Left lung (tissue), 4 donors: ENCODE measurements at regions not wholly inside any gene's neighbourhood (a gene's known extent, or its start where the extent isn't known, plus 50 kb on each side); places are given as distances from the start of the nearest gene placed in this dataset.
"Not testable (repeated sequence)": the region's sequence is repeated elsewhere in the genome, so short reads cannot be mapped to it uniquely, and the experiment has no call there.

Experiments
- ATAC-seq: fragments of 200-7000 bp; cut with Tn5 transposase; one replicate; pipeline ENCODE4 v1.9.1; 2020; ENCODE audit warnings: moderate library complexity
- DNase-seq, 4 donors: peaks; one replicate each; pipeline ENCODE4 v3.0.0-alpha.2; 2013 to 2020
- H3K27ac ChIP-seq, 2 donors: fragments of 200-600 bp; sonication (generic) in 1 of 2; one replicate each; pipeline versions ENCODE4 v1.5.0 to v1.8.0; 2020 to 2021
- H3K27me3 ChIP-seq, 2 donors: fragments of 200-600 bp; sonication (generic) in 1 of 2; one replicate each; pipeline versions ENCODE4 v1.5.0 to v1.8.0; 2020 to 2021
- H3K36me3 ChIP-seq, 2 donors: fragments of 200-600 bp; sonication (generic) in 1 of 2; one replicate each; pipeline versions ENCODE4 v1.5.0 to v1.8.0; 2020 to 2021
- H3K4me1 ChIP-seq, 2 donors: fragments of 200-600 bp; one replicate each; pipeline ENCODE4 v1.8.0; 2021
- H3K4me3 ChIP-seq, 2 donors: fragments of 200-600 bp; sonication (generic) in 1 of 2; one replicate each; pipeline versions ENCODE4 v1.5.0 to v1.8.0; 2020 to 2021; ENCODE audit warnings: mild to moderate bottlenecking in 1 of 2
- H3K9me3 ChIP-seq, 2 donors: fragments of 200-600 bp; sonication (generic) in 1 of 2; one replicate each; pipeline versions ENCODE4 v1.5.0 to v1.8.0; 2020 to 2021
- CTCF ChIP-seq, 2 donors: fragments of 200-600 bp; sonication (generic) in 1 of 2; IDR thresholded peaks; one replicate each; pipeline versions ENCODE4 v1.5.0 to v1.8.0; 2021; ENCODE audit warnings: antibody characterized with exemption in 2 of 2
- intact Hi-C, 2 donors: fragments of 100-400 bp; cut with DNase I; formaldehyde crosslinking; loops; one replicate each; pipeline versions ENCODE4 v1.11.2 to v1.14.2; 2022
- donor health status: DM: no; HTN: yes; CAD: no.
- donor health status: DM: no; HTN: no; CAD: no.

GRCh38 chr9:65435464-65435863 is 150.5 kb upstream of the FOXD4L5 start:
- Histone ChIP-seq H3K9me3 (peaks cover 0 to 32% of the 10 kb centered on the region in 2 donors), H3K4me1 (no peaks in the 10 kb centered on the region), H3K27ac (no peak overlapping the region), H3K27me3 (no peaks in the 10 kb centered on the region), H3K36me3 (no peaks in the 10 kb centered on the region), H3K4me3 (no peak overlapping the region)
- ATAC-seq (no peak), DNase-seq (no peak)
- intact Hi-C loops: no loop called here
- no peak for TF ChIP-seq CTCF (IDR thresholded peaks at IDR 0.05)

GRCh38 chr9:65432722-65433323 is 147.8 kb upstream of the FOXD4L5 start:
- Histone ChIP-seq H3K9me3 (peaks cover 0 to 51% of the 10 kb centered on the region in 2 donors), H3K4me1 (no peaks in the 10 kb centered on the region), H3K36me3 (no peaks in the 10 kb centered on the region), H3K27ac (no peak overlapping the region), H3K27me3 (no peaks in the 10 kb centered on the region), H3K4me3 (no peak overlapping the region)
- intact Hi-C loops: no loop called here
- no peak for DNase-seq
- TF ChIP-seq CTCF (IDR thresholded peaks at IDR 0.05): no peak
- ATAC-seq: no peak

- no peaks in the 10 kb centered on the region for H3K36me3 ChIP-seq
- no peak for TF ChIP-seq CTCF (IDR thresholded peaks at IDR 0.05)
- no peak for ATAC-seq
Measured at GRCh38 chr9:65432051-65432450, 147.0 kb upstream of the FOXD4L5 start.

GRCh38 chr9:65430221-65430620 is 145.2 kb upstream of the FOXD4L5 start:
- TF ChIP-seq CTCF (IDR thresholded peaks at IDR 0.05): no peak
- no peak for DNase-seq
- H3K9me3 ChIP-seq: peaks cover 0 to 59% of the 10 kb centered on the region in 2 donors
- H3K27ac ChIP-seq: no peak overlapping the region
- no peak overlapping the region for H3K4me3 ChIP-seq
- intact Hi-C loops: no loop called here
- H3K27me3 ChIP-seq: no peaks in the 10 kb centered on the region
- no peaks in the 10 kb centered on the region for H3K4me1 ChIP-seq
- H3K36me3 ChIP-seq: no peaks in the 10 kb centered on the region
- ATAC-seq: no peak

More at GRCh38 chr9:65432051-65432450, 147.0 kb upstream of the FOXD4L5 start:
- H3K27ac ChIP-seq: no peak overlapping the region
- DNase-seq: no peak
- H3K27me3 ChIP-seq: no peaks in the 10 kb centered on the region
- no peaks in the 10 kb centered on the region for H3K4me1 ChIP-seq
- no peak overlapping the region for H3K4me3 ChIP-seq
- intact Hi-C loops: no loop called here
- peaks cover 0 to 55% of the 10 kb centered on the region in 2 donors for H3K9me3 ChIP-seq

GRCh38 chr9:65427361-65427760 is 142.4 kb upstream of the FOXD4L5 start:
- intact Hi-C loops, ATAC-seq, H3K4me1 ChIP-seq, H3K36me3 ChIP-seq, H3K27ac ChIP-seq, DNase-seq, H3K27me3 ChIP-seq, H3K4me3 ChIP-seq: not testable (repeated sequence)
- H3K9me3 ChIP-seq: peaks cover 0 to 48% of the 10 kb centered on the region in 2 donors

GRCh38 chr9:65426813-65427212 is 141.8 kb upstream of the FOXD4L5 start:
- H3K9me3 ChIP-seq: peaks cover 0 to 48% of the 10 kb centered on the region in 2 donors
- H3K27ac ChIP-seq, DNase-seq, H3K36me3 ChIP-seq, ATAC-seq, H3K4me1 ChIP-seq, intact Hi-C loops, H3K27me3 ChIP-seq, H3K4me3 ChIP-seq: not testable (repeated sequence)
